ENCODE measurements at regions not wholly inside any gene's neighbourhood (a gene's known extent, or its start where the extent isn't known, plus 50 kb on each side); places are given as distances from the start of the nearest gene placed in this dataset.
A peak's percentile ranks its signal among the peaks of the same experiment; 100 is the strongest.
"Not testable (repeated sequence)": the region's sequence is repeated elsewhere in the genome, so short reads cannot be mapped to it uniquely, and the experiment has no call there.

- no peak for DNase-seq (ENCODE audit: low spot score)
- FAIRE-seq, result no peak
Measured at GRCh38 chr1:102821707-102822106, 286.6 kb downstream of the COL11A1 start.

- DNase-seq (ENCODE audit: low spot score) (no peak), FAIRE-seq (no peak)
Measured at GRCh38 chr1:102800406-102800805, 307.9 kb downstream of the COL11A1 start.

GRCh38 chr1:102799496-102799895 is 308.8 kb downstream of the COL11A1 start:
- FAIRE-seq (no peak), DNase-seq (ENCODE audit: low spot score) (no peak)

- no peak for FAIRE-seq
Measured at GRCh38 chr1:102798718-102799117, 309.6 kb downstream of the COL11A1 start.

GRCh38 chr1:102796429-102796828 is 311.9 kb downstream of the COL11A1 start:
- FAIRE-seq (peak; percentile 79), DNase-seq (ENCODE audit: low spot score) (no peak)

More at GRCh38 chr1:102798718-102799117, 309.6 kb downstream of the COL11A1 start:
- no peak for DNase-seq (ENCODE audit: low spot score)

- FAIRE-seq (no peak), DNase-seq (ENCODE audit: low spot score) (no peak)
Measured at GRCh38 chr1:102790997-102791396, 317.3 kb downstream of the COL11A1 start.

GRCh38 chr1:102789951-102790350 is 318.4 kb downstream of the COL11A1 start:
- FAIRE-seq; DNase-seq (ENCODE audit: low spot score): not testable (repeated sequence)

- FAIRE-seq (no peak), DNase-seq (ENCODE audit: low spot score) (no peak)
Measured at GRCh38 chr1:102783487-102783886, 324.8 kb downstream of the COL11A1 start.

GRCh38 chr1:102782144-102782543 is 326.2 kb downstream of the COL11A1 start:
- no peak for FAIRE-seq

GRCh38 chr1:102776071-102776470 is 332.3 kb downstream of the COL11A1 start:
- FAIRE-seq (no peak), DNase-seq (ENCODE audit: low spot score) (no peak)

More at GRCh38 chr1:102782144-102782543, 326.2 kb downstream of the COL11A1 start:
- DNase-seq (ENCODE audit: low spot score), result no peak

GRCh38 chr1:102772831-102773230 is 335.5 kb downstream of the COL11A1 start:
- FAIRE-seq, result no peak
- DNase-seq (ENCODE audit: low spot score), result no peak

GRCh38 chr1:102758418-102758817 is 349.9 kb downstream of the COL11A1 start:
- FAIRE-seq, result no peak

GRCh38 chr1:102757363-102757762 is 351.0 kb downstream of the COL11A1 start:
- FAIRE-seq, result no peak
- DNase-seq (ENCODE audit: low spot score), result no peak

More at GRCh38 chr1:102758418-102758817, 349.9 kb downstream of the COL11A1 start:
- no peak for DNase-seq (ENCODE audit: low spot score)

GRCh38 chr1:102751111-102751510 is 357.2 kb downstream of the COL11A1 start:
- FAIRE-seq (no peak), DNase-seq (ENCODE audit: low spot score) (no peak)

- no peak for DNase-seq (ENCODE audit: low spot score)
- FAIRE-seq, result peak; percentile 20
Measured at GRCh38 chr1:102742426-102742825, 365.9 kb downstream of the COL11A1 start.

- DNase-seq (ENCODE audit: low spot score) (no peak), FAIRE-seq (no peak)
Measured at GRCh38 chr1:102733491-102734236, 374.7 kb downstream of the COL11A1 start.

- DNase-seq (ENCODE audit: low spot score) (no peak), FAIRE-seq (no peak)
Measured at GRCh38 chr1:102732927-102733326, 375.4 kb downstream of the COL11A1 start.

GRCh38 chr1:102726417-102726816 is 381.9 kb downstream of the COL11A1 start:
- FAIRE-seq, result no peak
- DNase-seq (ENCODE audit: low spot score), result no peak

- FAIRE-seq (no peak), DNase-seq (ENCODE audit: low spot score) (no peak)
Measured at GRCh38 chr1:102724741-102725140, 383.6 kb downstream of the COL11A1 start.

GRCh38 chr1:102715150-102715549 is 393.2 kb downstream of the COL11A1 start:
- FAIRE-seq (no peak), DNase-seq (ENCODE audit: low spot score) (no peak)

- FAIRE-seq, result no peak
- no peak for DNase-seq (ENCODE audit: low spot score)
Measured at GRCh38 chr1:102699524-102699923, 408.8 kb downstream of the COL11A1 start.

GRCh38 chr1:102693345-102693744 is 415.0 kb downstream of the COL11A1 start:
- DNase-seq (ENCODE audit: low spot score) (no peak), FAIRE-seq (no peak)

- DNase-seq (ENCODE audit: low spot score), result no peak
Measured at GRCh38 chr1:102691592-102692090, 416.7 kb downstream of the COL11A1 start.

More at GRCh38 chr1:102691592-102692090, 416.7 kb downstream of the COL11A1 start:
- no peak for FAIRE-seq
